Ovary (tissue), 7 donors: ENCODE measurements at regions not wholly inside any gene's neighbourhood (a gene's known extent, or its start where the extent isn't known, plus 50 kb on each side); places are given as distances from the start of the nearest gene placed in this dataset.
"Not testable (repeated sequence)": the region's sequence is repeated elsewhere in the genome, so short reads cannot be mapped to it uniquely, and the experiment has no call there.

ENCODE experiments used
- DNase-seq, 5 donors: peaks; one replicate each; pipeline ENCODE4 v3.0.0-alpha.2; 2019 to 2020
- H3K27ac ChIP-seq, 2 donors: fragments of 200-600 bp; one replicate each; pipeline versions ENCODE4 v1.5.1 to v1.8.0; 2019 to 2022
- H3K27me3 ChIP-seq: fragments of 200-600 bp; one replicate; pipeline ENCODE4 v1.8.0; 2022
- H3K36me3 ChIP-seq: fragments of 200-600 bp; sonication (generic); one replicate; pipeline ENCODE4 v1.5.1; 2019
- H3K4me1 ChIP-seq: one replicate; pipeline ENCODE4 v1.8.1; 2013; ENCODE audit warnings: mild to moderate bottlenecking, moderate library complexity; ENCODE audit not compliant: insufficient read depth
- H3K4me3 ChIP-seq: fragments of 200-600 bp; sonication (generic); one replicate; pipeline ENCODE4 v1.5.1; 2017
- H3K9me3 ChIP-seq, 2 donors: fragments of 200-600 bp in 1 of 2; sonication (generic) in 1 of 2; one replicate each; pipeline versions ENCODE4 v1.5.1 to v1.8.1; 2013 to 2019; ENCODE audit warnings: mild to moderate bottlenecking in 1 of 2, moderate library complexity in 1 of 2
- CTCF ChIP-seq, 3 donors: fragments of 450-650 bp in 2 of 3; fragments of 200-600 bp in 1 of 3; IDR thresholded peaks; one replicate each; pipeline versions ENCODE4 v1.5.1 to v1.8.0; 2016 to 2022; ENCODE audit warnings: antibody characterized with exemption in 3 of 3, mild to moderate bottlenecking in 1 of 3
- EP300 ChIP-seq: sonication (generic); formaldehyde crosslinking; IDR thresholded peaks from one replicate; pipeline ENCODE4 v1.6.1; 2017; ENCODE audit warnings: antibody characterized with exemption
- POLR2A ChIP-seq: fragments of 450-650 bp; IDR thresholded peaks from one replicate; pipeline ENCODE4 v1.6.1; 2017; ENCODE audit warnings: antibody characterized with exemption, mild to moderate bottlenecking, moderate library complexity
- WGBS, 3 donors: extraction: QIAGEN DNeasy Blood & Tissue Kit in 1 of 3; methylation state at CpG; one replicate each; pipeline versions ENCODE4 v1.1.5 to v1.1.7; 2013 to 2017; 5-methylcytosine and 5-hydroxymethylcytosine counted together
- intact Hi-C, 4 donors: fragments of 100-400 bp; cut with DNase I; formaldehyde crosslinking; loops; one replicate each; pipeline versions ENCODE4 v1.11.0 to v1.15.1; 2022 to 2023
- donor health status: DM: no; HTN: no; CAD: no; lungs with moderate emphysema.
- donor health status: DM: no; HTN: no; CAD: no.
- donor health status: Bipolar disorder and iron deficiency.
- donor health status: DM: no; HTN: no; CAD: no.
- donor health status: DM: yes; HTN: yes; CAD: no.

DNA sequence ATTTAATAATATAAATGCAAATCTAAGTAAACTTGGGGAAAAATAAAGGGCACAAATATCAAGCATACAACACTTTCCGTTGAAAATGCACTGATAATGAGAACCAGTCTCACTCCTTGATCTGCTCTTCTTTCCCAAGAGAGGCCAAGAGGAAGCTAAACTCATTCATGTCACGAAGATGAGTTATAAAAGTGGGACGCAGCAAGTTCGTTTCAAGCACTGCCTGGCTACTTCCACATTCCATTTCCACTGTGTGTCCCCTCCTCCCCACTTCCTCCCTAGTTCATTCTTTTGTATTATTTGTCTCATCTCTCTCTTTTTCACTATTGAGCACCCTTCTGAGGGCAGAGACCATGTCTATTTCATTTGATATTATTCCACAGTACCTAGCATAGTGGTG lies 158.1 kb downstream of the SLC24A2 start:
- TF ChIP-seq EP300 (no peak), POLR2A (no peak), CTCF (IDR thresholded peaks at IDR 0.05) (no peak)
- 22 to 33% (median 24%) methylated on average over 4 of the region's 4 CpGs for WGBS, 3 donors
- no peaks in the 10 kb centered on the region for H3K36me3 ChIP-seq
- H3K4me3 ChIP-seq: no peak overlapping the region
- H3K27ac ChIP-seq: no peak overlapping the region
- no peaks in the 10 kb centered on the region for H3K4me1 ChIP-seq
- H3K9me3 ChIP-seq: no peaks in the 10 kb centered on the region
- no peak for DNase-seq
- intact Hi-C loops: no loop called here
- H3K27me3 ChIP-seq: no peaks in the 10 kb centered on the region

DNA sequence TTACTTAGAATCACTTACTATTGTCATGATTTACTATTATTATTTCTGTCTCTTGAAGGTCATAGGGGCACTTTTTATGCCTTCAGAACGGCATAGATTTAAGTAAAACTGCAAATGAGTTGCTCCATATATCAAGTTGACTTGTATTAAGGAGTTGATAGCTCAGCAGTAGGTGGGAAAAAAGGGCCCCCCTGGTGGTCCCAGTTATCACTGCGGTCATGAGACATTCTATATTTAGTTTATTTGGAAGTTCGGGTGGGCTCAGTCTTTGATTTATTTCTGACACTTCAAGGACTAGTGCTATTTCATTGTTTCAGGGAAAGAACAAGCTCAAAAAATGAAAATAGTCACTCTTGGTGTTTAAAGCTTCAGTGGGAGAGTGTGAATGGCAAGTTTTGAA lies 159.3 kb downstream of the SLC24A2 start:
- intact Hi-C loops: no loop called here
- no peaks in the 10 kb centered on the region for H3K36me3 ChIP-seq
- DNase-seq: no peak
- no peaks in the 10 kb centered on the region for H3K27me3 ChIP-seq
- H3K27ac ChIP-seq: no peak overlapping the region
- no peaks in the 10 kb centered on the region for H3K4me1 ChIP-seq
- H3K4me3 ChIP-seq: no peak overlapping the region
- TF ChIP-seq EP300: no peak
- no peak for TF ChIP-seq CTCF (IDR thresholded peaks at IDR 0.05)
- TF ChIP-seq POLR2A: no peak
- WGBS, 3 donors: 2 to 8% (median 5%) methylated on average over 3 of the region's 3 CpGs
- no peaks in the 10 kb centered on the region for H3K9me3 ChIP-seq

GRCh38 chr9:19625426-19625825 lies 163.4 kb downstream of the SLC24A2 start:
- 88 to 100% (median 94%) methylated on average over 1 of the region's 1 CpG for WGBS, 3 donors
- H3K27ac ChIP-seq, H3K4me3 ChIP-seq, DNase-seq, H3K36me3 ChIP-seq, H3K4me1 ChIP-seq, H3K9me3 ChIP-seq, intact Hi-C loops, H3K27me3 ChIP-seq: not testable (repeated sequence)

- Histone ChIP-seq H3K4me1 (no peaks in the 10 kb centered on the region), H3K4me3 (no peak overlapping the region), H3K36me3 (no peaks in the 10 kb centered on the region), H3K27ac (no peak overlapping the region), H3K27me3 (no peaks in the 10 kb centered on the region), H3K9me3 (no peaks in the 10 kb centered on the region)
- intact Hi-C loops: no loop called here
- no peak for DNase-seq
- 35 to 59% (median 43%) methylated on average over 3 of the region's 3 CpGs for WGBS, 3 donors
- TF ChIP-seq EP300: no peak
- TF ChIP-seq POLR2A: no peak
- no peak for TF ChIP-seq CTCF (IDR thresholded peaks at IDR 0.05)
These were observed 164.3 kb downstream of the SLC24A2 start for GRCh38 chr9:19624519-19624918.

- DNase-seq: no peak
- intact Hi-C loops: no loop called here
- H3K27me3 ChIP-seq: no peaks in the 10 kb centered on the region
- 27 to 36% (median 34%) methylated on average over 4 of the region's 4 CpGs for WGBS, 3 donors
- H3K9me3 ChIP-seq: no peaks in the 10 kb centered on the region
- H3K36me3 ChIP-seq: no peaks in the 10 kb centered on the region
- no peaks in the 10 kb centered on the region for H3K4me1 ChIP-seq
- no peak overlapping the region for H3K27ac ChIP-seq
- no peak overlapping the region for H3K4me3 ChIP-seq
- no peak for TF ChIP-seq EP300
- no peak for TF ChIP-seq CTCF (IDR thresholded peaks at IDR 0.05)
- TF ChIP-seq POLR2A: no peak
These were observed 164.9 kb downstream of the SLC24A2 start for GRCh38 chr9:19623941-19624340.
